Skeletal muscle tissue (tissue), 3 donors: ENCODE measurements at regions not wholly inside any gene's neighbourhood (a gene's known extent, or its start where the extent isn't known, plus 50 kb on each side); places are given as distances from the start of the nearest gene placed in this dataset.
A peak's percentile ranks its signal among the peaks of the same experiment; 100 is the strongest.

ENCODE experiments used
- H3K27ac ChIP-seq: one replicate; pipeline ENCODE4 v1.7.0; 2013; ENCODE audit warnings: mild to moderate bottlenecking, low read depth, low read length, inconsistent platforms
- H3K27me3 ChIP-seq, 3 donors: one replicate each; pipeline ENCODE4 v1.7.0; 2013; ENCODE audit warnings: low read length in 3 of 3; ENCODE audit not compliant: control insufficient read depth in 3 of 3, insufficient read depth in 3 of 3
- H3K36me3 ChIP-seq, 3 donors: one replicate each; pipeline ENCODE4 v1.7.0; 2013; ENCODE audit warnings: low read length in 3 of 3; ENCODE audit not compliant: control insufficient read depth in 3 of 3, insufficient read depth in 3 of 3
- H3K4me1 ChIP-seq, 3 donors: one replicate each; pipeline ENCODE4 v1.7.0; 2013; ENCODE audit warnings: low read length in 3 of 3, mild to moderate bottlenecking in 3 of 3; ENCODE audit not compliant: control insufficient read depth in 3 of 3, insufficient read depth in 3 of 3
- H3K4me3 ChIP-seq, 3 donors: one replicate each; pipeline ENCODE4 v1.7.0; 2013; ENCODE audit warnings: low read length in 3 of 3
- H3K9ac ChIP-seq, 3 donors: one replicate each; pipeline ENCODE4 v1.7.0; 2013; ENCODE audit warnings: low read length in 3 of 3, mild to moderate bottlenecking in 3 of 3, moderate library complexity in 2 of 3, low read depth in 1 of 3
- H3K9me3 ChIP-seq, 3 donors: one replicate each; pipeline ENCODE4 v1.7.0; 2013; ENCODE audit warnings: low read length in 3 of 3; ENCODE audit not compliant: control insufficient read depth in 3 of 3
- donor health status: Osteomylitis.

GRCh38 chr4:79074040-79074439, 134.8 kb upstream of the PAQR3 start:
- H3K9ac ChIP-seq = no peak overlapping the region
- no peaks in the 10 kb centered on the region for H3K36me3 ChIP-seq
- peaks cover 0 to 3% (median 0%) of the 10 kb centered on the region in 3 donors for H3K4me1 ChIP-seq
- no peaks in the 10 kb centered on the region for H3K9me3 ChIP-seq
- no peaks in the 10 kb centered on the region for H3K27me3 ChIP-seq
- H3K4me3 ChIP-seq = no peak overlapping the region
- H3K27ac ChIP-seq = no peak overlapping the region

- Histone ChIP-seq H3K4me3 (no peak overlapping the region), H3K27me3 (no peaks in the 10 kb centered on the region)
Measured at GRCh38 chr4:79073471-79073870, 134.2 kb upstream of the PAQR3 start.

GRCh38 chr4:79065262-79065661, 126.0 kb upstream of the PAQR3 start:
- no peaks in the 10 kb centered on the region for H3K4me1 ChIP-seq
- no peak overlapping the region for H3K4me3 ChIP-seq
- H3K9me3 ChIP-seq = no peaks in the 10 kb centered on the region
- no peaks in the 10 kb centered on the region for H3K27me3 ChIP-seq
- H3K9ac ChIP-seq = peak overlapping the region in 1 of 3 donors; percentile 28
- no peak overlapping the region for H3K27ac ChIP-seq
- no peaks in the 10 kb centered on the region for H3K36me3 ChIP-seq

More at GRCh38 chr4:79073471-79073870, 134.2 kb upstream of the PAQR3 start:
- Histone ChIP-seq H3K27ac (no peak overlapping the region), H3K36me3 (no peaks in the 10 kb centered on the region), H3K9me3 (no peaks in the 10 kb centered on the region), H3K9ac (no peak overlapping the region), H3K4me1 (peaks cover 0 to 3% (median 0%) of the 10 kb centered on the region in 3 donors)

GRCh38 chr4:79064806-79065205, 125.6 kb upstream of the PAQR3 start:
- Histone ChIP-seq H3K27ac (no peak overlapping the region), H3K36me3 (no peaks in the 10 kb centered on the region), H3K4me3 (no peak overlapping the region)

GRCh38 chr4:79059631-79060399, 120.6 kb upstream of the PAQR3 start:
- H3K4me3 ChIP-seq = no peak overlapping the region
- H3K9me3 ChIP-seq = no peaks in the 10 kb centered on the region
- H3K9ac ChIP-seq = no peak overlapping the region
- no peaks in the 10 kb centered on the region for H3K36me3 ChIP-seq
- H3K4me1 ChIP-seq = no peaks in the 10 kb centered on the region
- H3K27me3 ChIP-seq = no peaks in the 10 kb centered on the region
- no peak overlapping the region for H3K27ac ChIP-seq

More at GRCh38 chr4:79064806-79065205, 125.6 kb upstream of the PAQR3 start:
- no peak overlapping the region for H3K9ac ChIP-seq
- H3K27me3 ChIP-seq = no peaks in the 10 kb centered on the region
- H3K9me3 ChIP-seq = no peaks in the 10 kb centered on the region
- H3K4me1 ChIP-seq = no peaks in the 10 kb centered on the region

GRCh38 chr4:79057772-79058171, 118.5 kb upstream of the PAQR3 start:
- Histone ChIP-seq H3K27me3 (no peaks in the 10 kb centered on the region), H3K9ac (no peak overlapping the region), H3K4me1 (no peaks in the 10 kb centered on the region), H3K4me3 (no peak overlapping the region), H3K27ac (no peak overlapping the region), H3K36me3 (no peaks in the 10 kb centered on the region), H3K9me3 (no peaks in the 10 kb centered on the region)

GRCh38 chr4:79053754-79054153, 114.5 kb upstream of the PAQR3 start:
- no peak overlapping the region for H3K9ac ChIP-seq
- H3K36me3 ChIP-seq = no peaks in the 10 kb centered on the region
- H3K4me1 ChIP-seq = no peaks in the 10 kb centered on the region
- H3K27ac ChIP-seq = no peak overlapping the region
- H3K27me3 ChIP-seq = no peaks in the 10 kb centered on the region
- H3K4me3 ChIP-seq = no peak overlapping the region
- no peaks in the 10 kb centered on the region for H3K9me3 ChIP-seq

GRCh38 chr4:79050541-79050880, 111.3 kb upstream of the PAQR3 start:
- H3K27ac ChIP-seq = no peak overlapping the region
- H3K4me3 ChIP-seq = no peak overlapping the region
- H3K9ac ChIP-seq = no peak overlapping the region
- no peaks in the 10 kb centered on the region for H3K9me3 ChIP-seq
- H3K27me3 ChIP-seq = no peaks in the 10 kb centered on the region
- no peaks in the 10 kb centered on the region for H3K36me3 ChIP-seq
- no peaks in the 10 kb centered on the region for H3K4me1 ChIP-seq

- no peak overlapping the region for H3K27ac ChIP-seq
- H3K9me3 ChIP-seq = no peaks in the 10 kb centered on the region
- H3K36me3 ChIP-seq = no peaks in the 10 kb centered on the region
- H3K4me1 ChIP-seq = no peaks in the 10 kb centered on the region
- no peak overlapping the region for H3K9ac ChIP-seq
- no peak overlapping the region for H3K4me3 ChIP-seq
- H3K27me3 ChIP-seq = no peaks in the 10 kb centered on the region
Measured at GRCh38 chr4:79049840-79050540, 110.8 kb upstream of the PAQR3 start.

GRCh38 chr4:79048878-79049277, 109.6 kb upstream of the PAQR3 start:
- Histone ChIP-seq H3K9ac (no peak overlapping the region), H3K9me3 (no peaks in the 10 kb centered on the region), H3K4me3 (no peak overlapping the region), H3K27ac (no peak overlapping the region), H3K27me3 (no peaks in the 10 kb centered on the region), H3K4me1 (no peaks in the 10 kb centered on the region), H3K36me3 (no peaks in the 10 kb centered on the region)
